ENCODE measurements at regions not wholly inside any gene's neighbourhood (a gene's known extent, or its start where the extent isn't known, plus 50 kb on each side); places are given as distances from the start of the nearest gene placed in this dataset.
"Not testable (repeated sequence)": the region's sequence is repeated elsewhere in the genome, so short reads cannot be mapped to it uniquely, and the experiment has no call there.

GRCh38 chr13:61215116-61215515, 200.5 kb downstream of the PCDH20 start:
- Histone ChIP-seq H3K4me3 (ENCODE audit: low read length) (no peak overlapping the region), H2AFZ (ENCODE audit: low read length) (no peak overlapping the region), H3K79me2 (ENCODE audit: low read length) (no peaks in the 10 kb centered on the region), H3K9me3 (ENCODE audit: low read length) (no peaks in the 10 kb centered on the region), H3K27me3 (ENCODE audit: low read length) (no peaks in the 10 kb centered on the region), H3F3A (ENCODE audit: low read length, unreplicated experiment) (no peaks in the 10 kb centered on the region), H3K4me1 (ENCODE audit: insufficient read depth, low read length) (no peaks in the 10 kb centered on the region), H3K27ac (ENCODE audit: low read length) (no peak overlapping the region), H3K4me2 (ENCODE audit: low read length) (no peak overlapping the region), H4K20me1 (ENCODE audit: low read length) (no peaks in the 10 kb centered on the region), H3K36me3 (ENCODE audit: low read depth, low read length) (no peaks in the 10 kb centered on the region), H3K9ac (ENCODE audit: low read length) (no peak overlapping the region), H3K9me2 (replicated peaks; ENCODE audit: low read length) (no peaks in the 10 kb centered on the region)
- ATAC-seq (no peak), DNase-seq (no peak)
- no peak for TF ChIP-seq CTCF (conservative IDR thresholded peaks at IDR 0.05; ENCODE audit: low read depth, low read length)
- no peak for TF ChIP-seq EZH2phosphoT487 (IDR thresholded peaks at IDR 0.05; ENCODE audit: borderline replicate concordance, low read length)
- TF ChIP-seq EZH2 (IDR thresholded peaks at IDR 0.05; ENCODE audit: low read length, unreplicated experiment), result no peak
- intact Hi-C loops (cut with micrococcal nuclease), result no loop called here
- no TSS peak for BruUV-seq (replicated peaks)
- CTCF ChIA-PET, result no interaction called here
- POLR2A ChIA-PET (ENCODE audit: unreplicated experiment), result no interaction called here

GRCh38 chr13:61214551-61214950, 201.1 kb downstream of the PCDH20 start:
- Histone ChIP-seq H2AFZ (ENCODE audit: low read length) (no peak overlapping the region), H3K9me2 (replicated peaks; ENCODE audit: low read length) (no peaks in the 10 kb centered on the region), H3K4me1 (ENCODE audit: insufficient read depth, low read length) (no peaks in the 10 kb centered on the region), H3K79me2 (ENCODE audit: low read length) (no peaks in the 10 kb centered on the region), H3K4me3 (ENCODE audit: low read length) (no peak overlapping the region), H3K27me3 (ENCODE audit: low read length) (no peaks in the 10 kb centered on the region), H3K9ac (ENCODE audit: low read length) (no peak overlapping the region), H3K36me3 (ENCODE audit: low read depth, low read length) (no peaks in the 10 kb centered on the region), H4K20me1 (ENCODE audit: low read length) (no peaks in the 10 kb centered on the region), H3K27ac (ENCODE audit: low read length) (no peak overlapping the region), H3K4me2 (ENCODE audit: low read length) (no peak overlapping the region), H3F3A (ENCODE audit: low read length, unreplicated experiment) (no peaks in the 10 kb centered on the region), H3K9me3 (ENCODE audit: low read length) (no peaks in the 10 kb centered on the region)
- ATAC-seq (no peak), DNase-seq (no peak)
- TF ChIP-seq EZH2phosphoT487 (IDR thresholded peaks at IDR 0.05; ENCODE audit: borderline replicate concordance, low read length) (no peak), CTCF (conservative IDR thresholded peaks at IDR 0.05; ENCODE audit: low read depth, low read length) (no peak), EZH2 (IDR thresholded peaks at IDR 0.05; ENCODE audit: low read length, unreplicated experiment) (no peak)
- intact Hi-C loops (cut with micrococcal nuclease), result no loop called here
- ChIA-PET POLR2A (ENCODE audit: unreplicated experiment) (no interaction called here), CTCF (no interaction called here)
- BruUV-seq (replicated peaks), result no TSS peak

- H2AFZ ChIP-seq (ENCODE audit: low read length); H3F3A ChIP-seq (ENCODE audit: low read length, unreplicated experiment); H3K9me3 ChIP-seq (ENCODE audit: low read length); H3K9me2 ChIP-seq (replicated peaks; ENCODE audit: low read length); H3K4me1 ChIP-seq (ENCODE audit: insufficient read depth, low read length); CTCF ChIA-PET; H4K20me1 ChIP-seq (ENCODE audit: low read length); ATAC-seq; H3K27me3 ChIP-seq (ENCODE audit: low read length); H3K9ac ChIP-seq (ENCODE audit: low read length); intact Hi-C loops (cut with micrococcal nuclease); BruUV-seq (replicated peaks); H3K79me2 ChIP-seq (ENCODE audit: low read length); DNase-seq; H3K27ac ChIP-seq (ENCODE audit: low read length); POLR2A ChIA-PET (ENCODE audit: unreplicated experiment); H3K4me3 ChIP-seq (ENCODE audit: low read length); H3K36me3 ChIP-seq (ENCODE audit: low read depth, low read length); H3K4me2 ChIP-seq (ENCODE audit: low read length): not testable (repeated sequence)
Observed at GRCh38 chr13:61205898-61206297, 209.8 kb downstream of the PCDH20 start.
